ENCODE measurements at regions not wholly inside any gene's neighbourhood (a gene's known extent, or its start where the extent isn't known, plus 50 kb on each side); places are given as distances from the start of the nearest gene placed in this dataset.

GRCh38 chr13:48761256-48761655 is 107.5 kb downstream of the CYSLTR2 start:
- Mint-ChIP-seq H3K27ac (ENCODE audit: unreplicated experiment) (no peak overlapping the region), H3K9me3 (ENCODE audit: low read depth) (peaks cover 24% of the 10 kb centered on the region), H3K27me3 (ENCODE audit: low read depth) (no peaks in the 10 kb centered on the region), H3K4me3 (ENCODE audit: unreplicated experiment) (no peak overlapping the region), H3K36me3 (ENCODE audit: low read depth) (peaks cover 9% of the 10 kb centered on the region), H3K4me1 (ENCODE audit: low read depth) (no peaks in the 10 kb centered on the region)
- no peak for DNase-seq (ENCODE audit: low spot score)
- no peak for TF ChIP-seq CTCF (IDR thresholded peaks at IDR 0.05)

GRCh38 chr13:48769107-48769704 is 115.5 kb downstream of the CYSLTR2 start:
- H3K4me1 Mint-ChIP-seq (ENCODE audit: low read depth): peaks cover 11% of the 10 kb centered on the region

GRCh38 chr13:48770372-48770771 is 116.6 kb downstream of the CYSLTR2 start:
- H3K4me1 Mint-ChIP-seq (ENCODE audit: low read depth): peaks cover 11% of the 10 kb centered on the region
- H3K9me3 Mint-ChIP-seq (ENCODE audit: low read depth): peaks cover 18% of the 10 kb centered on the region
- TF ChIP-seq CTCF (IDR thresholded peaks at IDR 0.05): no peak
- DNase-seq (ENCODE audit: low spot score): no peak
- no peak overlapping the region for H3K27ac Mint-ChIP-seq (ENCODE audit: unreplicated experiment)
- H3K4me3 Mint-ChIP-seq (ENCODE audit: unreplicated experiment): no peak overlapping the region
- H3K36me3 Mint-ChIP-seq (ENCODE audit: low read depth): peaks cover 8% of the 10 kb centered on the region
- H3K27me3 Mint-ChIP-seq (ENCODE audit: low read depth): no peaks in the 10 kb centered on the region

More at GRCh38 chr13:48769107-48769704, 115.5 kb downstream of the CYSLTR2 start:
- Mint-ChIP-seq H3K27ac (ENCODE audit: unreplicated experiment) (no peak overlapping the region), H3K9me3 (ENCODE audit: low read depth) (peaks cover 27% of the 10 kb centered on the region), H3K27me3 (ENCODE audit: low read depth) (no peaks in the 10 kb centered on the region), H3K4me3 (ENCODE audit: unreplicated experiment) (no peak overlapping the region), H3K36me3 (ENCODE audit: low read depth) (peaks cover 12% of the 10 kb centered on the region)
- no peak for DNase-seq (ENCODE audit: low spot score)
- peak; percentile 100 for TF ChIP-seq CTCF (IDR thresholded peaks at IDR 0.05)

- H3K36me3 Mint-ChIP-seq (ENCODE audit: low read depth): peaks cover 3% of the 10 kb centered on the region
- H3K4me1 Mint-ChIP-seq (ENCODE audit: low read depth): peaks cover 20% of the 10 kb centered on the region
- no peak overlapping the region for H3K4me3 Mint-ChIP-seq (ENCODE audit: unreplicated experiment)
- TF ChIP-seq CTCF (IDR thresholded peaks at IDR 0.05): no peak
- no peak overlapping the region for H3K27ac Mint-ChIP-seq (ENCODE audit: unreplicated experiment)
- H3K9me3 Mint-ChIP-seq (ENCODE audit: low read depth): peaks cover 9% of the 10 kb centered on the region
- H3K27me3 Mint-ChIP-seq (ENCODE audit: low read depth): no peaks in the 10 kb centered on the region
- no peak for DNase-seq (ENCODE audit: low spot score)
These were observed 119.2 kb downstream of the CYSLTR2 start for GRCh38 chr13:48772908-48773307.

GRCh38 chr13:48773531-48774275 is 120.0 kb downstream of the CYSLTR2 start:
- no peak overlapping the region for H3K4me3 Mint-ChIP-seq (ENCODE audit: unreplicated experiment)
- peaks cover 8% of the 10 kb centered on the region for H3K9me3 Mint-ChIP-seq (ENCODE audit: low read depth)
- H3K4me1 Mint-ChIP-seq (ENCODE audit: low read depth): peaks cover 20% of the 10 kb centered on the region
- no peak for DNase-seq (ENCODE audit: low spot score)
- TF ChIP-seq CTCF (IDR thresholded peaks at IDR 0.05): no peak
- peaks cover 3% of the 10 kb centered on the region for H3K36me3 Mint-ChIP-seq (ENCODE audit: low read depth)
- no peaks in the 10 kb centered on the region for H3K27me3 Mint-ChIP-seq (ENCODE audit: low read depth)
- no peak overlapping the region for H3K27ac Mint-ChIP-seq (ENCODE audit: unreplicated experiment)

Measured in chondrocyte (in vitro differentiated cells).